ENCODE measurements at regions not wholly inside any gene's neighbourhood (a gene's known extent, or its start where the extent isn't known, plus 50 kb on each side); places are given as distances from the start of the nearest gene placed in this dataset.

GRCh38 chr2:15009681-15010080, 377.2 kb downstream of the LRATD1 start:
- Histone ChIP-seq H3K27me3 (ENCODE audit: control insufficient read depth, insufficient read depth, low read length) (no peaks in the 10 kb centered on the region), H3K4me3 (ENCODE audit: low read depth, low read length) (no peak overlapping the region), H3K36me3 (ENCODE audit: control insufficient read depth, insufficient read depth, low read length) (no peaks in the 10 kb centered on the region)
- DNase-seq (ENCODE audit: low read depth): no peak
- TF ChIP-seq CTCF (IDR thresholded peaks at IDR 0.05; ENCODE audit: insufficient read depth, low read length, poor library complexity, severe bottlenecking): no peak

- no peak for TF ChIP-seq CTCF (IDR thresholded peaks at IDR 0.05; ENCODE audit: insufficient read depth, low read length, poor library complexity, severe bottlenecking)
- Histone ChIP-seq H3K27me3 (ENCODE audit: control insufficient read depth, insufficient read depth, low read length) (no peaks in the 10 kb centered on the region), H3K36me3 (ENCODE audit: control insufficient read depth, insufficient read depth, low read length) (no peaks in the 10 kb centered on the region), H3K4me3 (ENCODE audit: low read depth, low read length) (no peak overlapping the region)
- no peak for DNase-seq (ENCODE audit: low read depth)
Observed at GRCh38 chr2:15010346-15010745, 377.8 kb downstream of the LRATD1 start.

GRCh38 chr2:15018814-15019213, 386.3 kb downstream of the LRATD1 start:
- no peak overlapping the region for H3K4me3 ChIP-seq (ENCODE audit: low read depth, low read length)
- no peaks in the 10 kb centered on the region for H3K36me3 ChIP-seq (ENCODE audit: control insufficient read depth, insufficient read depth, low read length)
- no peak for DNase-seq (ENCODE audit: low read depth)
- H3K27me3 ChIP-seq (ENCODE audit: control insufficient read depth, insufficient read depth, low read length): no peaks in the 10 kb centered on the region
- TF ChIP-seq CTCF (IDR thresholded peaks at IDR 0.05; ENCODE audit: insufficient read depth, low read length, poor library complexity, severe bottlenecking): no peak

DNA sequence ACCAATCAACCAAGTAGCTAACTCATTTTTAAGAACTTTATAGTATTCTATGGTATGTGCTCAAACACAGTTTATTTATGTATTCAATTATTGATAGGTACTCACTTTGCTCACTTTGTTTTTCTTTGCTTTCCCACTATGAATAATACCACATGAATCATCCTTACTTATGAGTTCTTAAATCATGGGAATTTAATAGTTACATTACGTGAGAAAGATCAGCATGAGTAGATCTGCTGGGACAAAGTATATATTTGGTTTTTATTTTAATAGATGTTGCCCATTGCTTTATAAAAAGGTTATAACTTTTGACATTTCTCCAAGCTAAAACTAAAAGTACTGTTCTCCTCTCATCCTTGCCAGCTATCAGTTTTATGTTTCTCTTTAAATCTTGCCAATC, 390.7 kb downstream of the LRATD1 start:
- Histone ChIP-seq H3K36me3 (ENCODE audit: control insufficient read depth, insufficient read depth, low read length) (no peaks in the 10 kb centered on the region), H3K27me3 (ENCODE audit: control insufficient read depth, insufficient read depth, low read length) (no peaks in the 10 kb centered on the region), H3K4me3 (ENCODE audit: low read depth, low read length) (no peak overlapping the region)
- TF ChIP-seq CTCF (IDR thresholded peaks at IDR 0.05; ENCODE audit: insufficient read depth, low read length, poor library complexity, severe bottlenecking): no peak
- DNase-seq (ENCODE audit: low read depth): no peak

DNA sequence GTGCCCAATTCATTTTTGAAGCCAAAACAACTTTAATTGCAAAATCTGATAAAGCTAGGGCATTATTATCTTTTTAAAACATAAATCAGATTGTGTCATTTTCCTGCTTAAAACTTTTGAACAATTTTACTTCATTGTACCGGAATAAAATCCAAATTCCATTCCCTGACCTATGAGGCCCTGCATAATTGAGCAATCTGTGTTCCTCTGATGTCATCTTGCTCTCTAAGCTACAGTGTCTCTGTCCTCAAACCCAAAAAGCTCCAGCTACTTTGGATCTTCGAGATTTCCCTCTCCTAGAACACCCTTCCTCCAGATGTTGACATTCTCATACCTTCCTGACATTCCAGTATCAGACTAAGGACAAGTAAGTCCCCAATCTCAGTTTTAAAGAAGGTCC, 395.9 kb downstream of the LRATD1 start:
- no peak for DNase-seq (ENCODE audit: low read depth)
- H3K27me3 ChIP-seq (ENCODE audit: control insufficient read depth, insufficient read depth, low read length): no peaks in the 10 kb centered on the region
- no peaks in the 10 kb centered on the region for H3K36me3 ChIP-seq (ENCODE audit: control insufficient read depth, insufficient read depth, low read length)
- H3K4me3 ChIP-seq (ENCODE audit: low read depth, low read length): no peak overlapping the region
- TF ChIP-seq CTCF (IDR thresholded peaks at IDR 0.05; ENCODE audit: insufficient read depth, low read length, poor library complexity, severe bottlenecking): no peak

DNA sequence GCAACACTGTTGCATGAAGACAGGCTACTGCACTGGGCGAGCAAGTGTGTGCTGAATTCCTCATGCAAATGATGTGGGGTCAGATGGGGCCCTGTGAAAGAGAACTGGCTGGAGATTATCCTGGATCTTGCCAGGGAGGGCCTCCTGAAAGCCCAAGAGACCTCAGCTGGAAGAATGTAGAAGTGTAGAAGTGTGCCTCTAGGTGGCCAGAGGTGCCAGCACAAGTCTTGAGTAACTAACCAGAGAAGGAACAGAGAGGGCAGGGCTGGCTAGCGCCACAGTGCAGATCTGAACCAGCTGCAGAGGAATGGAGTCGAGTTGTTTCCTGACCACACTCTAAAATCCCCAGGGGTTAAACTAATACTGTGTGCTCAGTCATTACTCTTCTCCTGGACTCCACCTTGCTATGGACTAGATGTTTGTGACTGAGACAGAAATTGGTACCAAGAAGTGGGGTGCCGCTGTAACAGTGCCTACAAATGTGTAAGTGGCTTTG, 399.3 kb downstream of the LRATD1 start:
- TF ChIP-seq CTCF (IDR thresholded peaks at IDR 0.05; ENCODE audit: insufficient read depth, low read length, poor library complexity, severe bottlenecking): no peak
- Histone ChIP-seq H3K36me3 (ENCODE audit: control insufficient read depth, insufficient read depth, low read length) (no peaks in the 10 kb centered on the region), H3K27me3 (ENCODE audit: control insufficient read depth, insufficient read depth, low read length) (no peaks in the 10 kb centered on the region), H3K4me3 (ENCODE audit: low read depth, low read length) (no peak overlapping the region)
- DNase-seq (ENCODE audit: low read depth): no peak

Data from kidney epithelial cell (primary cell).